C1 segment of cervical spinal cord (tissue), 14 donors: ENCODE measurements at regions not wholly inside any gene's neighbourhood (a gene's known extent, or its start where the extent isn't known, plus 50 kb on each side); places are given as distances from the start of the nearest gene placed in this dataset.
"Not testable (repeated sequence)": the region's sequence is repeated elsewhere in the genome, so short reads cannot be mapped to it uniquely, and the experiment has no call there.

Experiments used
- DNase-seq, 14 donors: peaks; one replicate each; lab custom pipeline; 2025; lab: John Stamatoyannopoulos, UW

GRCh38 chr2:82968358-82968757, 1490.7 kb downstream of the SUCLG1 start:
- DNase-seq = no peak

DNA sequence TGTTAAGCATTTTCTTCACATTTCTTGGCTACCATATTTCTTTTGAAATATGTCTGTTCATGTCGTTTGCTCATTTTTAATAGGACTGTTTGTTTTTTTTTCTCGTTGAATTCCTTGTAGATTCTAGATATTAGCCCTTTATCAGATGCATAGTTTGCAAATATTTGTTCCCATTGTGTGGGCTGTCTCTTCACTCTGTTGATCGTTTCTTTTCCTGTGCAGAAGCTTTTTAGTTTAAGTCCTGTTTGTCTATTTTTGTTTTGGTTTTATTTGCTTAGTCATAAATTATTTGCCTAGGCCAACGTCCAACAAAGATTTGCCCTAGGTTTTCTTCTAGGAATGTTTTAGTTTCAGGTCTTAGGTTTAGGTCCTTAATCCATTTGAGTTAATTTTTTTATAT, 1494.7 kb downstream of the SUCLG1 start:
- DNase-seq = no peak

DNA sequence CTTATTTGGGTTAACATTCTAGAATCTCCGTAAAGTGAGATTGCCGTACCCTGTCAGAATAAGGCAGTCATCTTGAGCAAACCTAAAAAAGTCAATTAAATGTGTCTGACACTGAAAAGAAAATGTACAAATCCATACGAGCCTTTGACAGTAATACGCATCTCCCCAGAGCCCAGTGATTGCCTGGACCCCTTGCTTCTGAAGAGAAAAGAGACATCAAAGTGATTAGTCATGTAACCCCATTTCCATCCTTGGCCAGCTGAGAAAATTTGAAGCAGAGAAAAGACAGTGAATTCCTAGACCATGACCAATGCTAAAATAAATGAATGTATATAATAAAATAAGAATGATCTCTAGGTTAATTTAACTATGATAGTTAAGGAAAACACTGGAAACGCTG, 1499.4 kb downstream of the SUCLG1 start:
- no peak for DNase-seq

GRCh38 chr2:82954868-82955267, 1504.2 kb downstream of the SUCLG1 start:
- DNase-seq = no peak

DNA sequence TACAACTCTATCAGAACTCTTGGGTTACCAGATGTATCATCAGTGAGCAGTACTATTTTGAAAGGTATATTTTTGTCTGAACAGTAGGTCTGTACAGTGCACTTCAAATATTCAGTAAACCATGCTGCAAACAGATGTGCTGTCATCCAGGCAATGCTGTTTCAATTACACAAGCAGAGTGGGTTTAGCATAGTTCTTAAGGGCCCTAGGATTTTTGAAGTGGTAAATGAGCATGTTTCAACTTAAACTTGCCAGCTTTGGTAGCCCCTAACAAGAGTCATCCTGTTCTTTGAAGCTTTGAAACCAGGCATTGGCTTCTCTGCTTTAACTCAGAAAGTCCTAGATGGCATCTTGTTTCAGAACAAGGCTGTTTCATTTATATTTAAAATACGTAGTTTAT, 1519.9 kb downstream of the SUCLG1 start:
- no peak for DNase-seq

DNA sequence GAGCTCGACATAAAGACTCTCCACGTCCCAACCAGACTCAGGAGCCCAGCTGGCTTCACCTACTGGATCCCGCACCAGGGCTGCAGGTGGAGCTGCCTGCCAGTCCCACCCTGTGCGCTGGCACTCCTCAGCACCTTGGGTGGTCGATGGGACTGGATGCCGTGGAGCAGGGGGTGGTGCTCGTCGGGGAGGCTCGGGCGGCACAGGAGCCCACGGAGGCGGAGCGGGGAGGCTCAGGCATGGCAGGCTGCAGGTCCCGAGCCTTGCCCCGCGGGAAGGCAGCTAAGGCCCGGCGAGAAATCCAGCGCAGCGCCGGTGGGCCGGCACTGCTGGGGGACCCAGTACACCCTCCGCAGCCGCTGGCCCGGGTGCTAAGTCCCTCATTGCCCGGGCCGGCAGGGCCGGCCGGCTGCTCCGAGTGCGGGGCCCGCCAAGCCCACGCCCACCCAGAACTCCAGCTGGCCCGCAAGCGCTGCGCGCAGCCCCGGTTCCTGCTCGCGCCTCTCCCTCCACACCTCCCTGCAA, 1520.7 kb downstream of the SUCLG1 start:
- DNase-seq = not testable (repeated sequence)

GRCh38 chr2:82913566-82913965, 1545.5 kb downstream of the SUCLG1 start:
- DNase-seq = no peak

DNA sequence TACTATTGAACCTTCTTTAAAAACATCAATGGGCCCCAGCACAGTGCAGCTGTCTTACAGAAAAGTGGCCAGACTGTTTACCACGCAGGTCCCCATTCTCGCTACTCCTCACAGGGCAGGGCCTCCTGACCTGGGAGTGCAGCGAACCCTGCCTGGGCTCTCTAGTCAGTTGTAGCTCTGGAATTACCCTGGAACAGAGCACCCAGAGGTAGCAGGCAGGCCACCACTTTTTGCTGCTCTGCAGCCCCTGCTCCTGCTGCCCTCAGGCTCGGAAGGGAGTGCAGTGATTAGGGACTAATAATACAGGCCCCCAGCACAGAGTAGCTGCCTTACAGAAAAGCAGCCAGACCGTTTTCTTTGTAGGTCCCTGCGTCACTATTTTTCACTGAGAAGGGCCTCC, 1563.0 kb downstream of the SUCLG1 start:
- DNase-seq = no peak

- DNase-seq = no peak
These were observed 1565.9 kb downstream of the SUCLG1 start for GRCh38 chr2:82893190-82893589.

GRCh38 chr2:82879803-82880202, 1579.3 kb downstream of the SUCLG1 start:
- no peak for DNase-seq

GRCh38 chr2:82875858-82876257, 1583.2 kb downstream of the SUCLG1 start:
- no peak for DNase-seq

DNA sequence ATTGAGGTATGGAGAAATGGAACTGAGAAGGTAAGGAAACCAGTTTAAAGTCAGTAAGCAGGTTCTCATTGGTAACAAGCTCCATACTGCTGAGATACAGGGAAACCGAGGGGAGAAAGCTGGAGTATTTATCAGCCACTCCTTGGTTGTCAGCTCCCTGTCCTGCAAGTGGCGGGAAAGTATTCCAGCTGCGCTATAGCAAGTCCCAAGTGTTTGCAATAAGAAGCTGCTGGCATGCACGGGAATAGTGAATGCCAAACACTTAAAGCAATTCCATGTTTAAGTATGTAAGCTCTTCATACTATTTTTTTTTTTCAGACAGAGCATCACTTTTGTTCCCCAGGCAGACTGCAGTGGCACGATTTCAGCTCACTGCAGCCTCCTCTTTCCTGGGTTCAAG, 1601.1 kb downstream of the SUCLG1 start:
- no peak for DNase-seq

- no peak for DNase-seq
These were observed 1605.8 kb downstream of the SUCLG1 start for GRCh38 chr2:82853299-82853698.

- DNase-seq = no peak
These were observed 1606.3 kb downstream of the SUCLG1 start for GRCh38 chr2:82852787-82853186.

- no peak for DNase-seq
These were observed 1610.8 kb downstream of the SUCLG1 start for GRCh38 chr2:82848285-82848684.

DNA sequence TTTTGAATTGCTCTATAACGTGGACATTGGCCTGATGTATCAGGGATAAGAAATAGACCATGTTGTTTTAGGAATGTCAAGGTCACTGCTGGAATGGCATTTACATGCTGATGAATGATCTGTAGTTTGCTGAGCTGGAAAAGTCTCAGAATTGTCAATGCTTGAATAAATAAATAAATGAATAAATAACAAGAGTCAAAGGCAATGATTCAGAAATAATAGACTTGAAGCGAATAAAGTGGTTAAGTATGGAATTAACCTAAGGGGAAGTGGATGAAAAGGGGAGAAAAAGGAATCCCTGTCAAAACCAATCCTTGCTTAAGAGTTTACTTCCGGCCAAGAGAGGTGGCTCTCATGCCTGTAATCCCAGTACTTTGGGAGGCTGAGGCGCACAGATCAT, 1620.0 kb downstream of the SUCLG1 start:
- no peak for DNase-seq

DNA sequence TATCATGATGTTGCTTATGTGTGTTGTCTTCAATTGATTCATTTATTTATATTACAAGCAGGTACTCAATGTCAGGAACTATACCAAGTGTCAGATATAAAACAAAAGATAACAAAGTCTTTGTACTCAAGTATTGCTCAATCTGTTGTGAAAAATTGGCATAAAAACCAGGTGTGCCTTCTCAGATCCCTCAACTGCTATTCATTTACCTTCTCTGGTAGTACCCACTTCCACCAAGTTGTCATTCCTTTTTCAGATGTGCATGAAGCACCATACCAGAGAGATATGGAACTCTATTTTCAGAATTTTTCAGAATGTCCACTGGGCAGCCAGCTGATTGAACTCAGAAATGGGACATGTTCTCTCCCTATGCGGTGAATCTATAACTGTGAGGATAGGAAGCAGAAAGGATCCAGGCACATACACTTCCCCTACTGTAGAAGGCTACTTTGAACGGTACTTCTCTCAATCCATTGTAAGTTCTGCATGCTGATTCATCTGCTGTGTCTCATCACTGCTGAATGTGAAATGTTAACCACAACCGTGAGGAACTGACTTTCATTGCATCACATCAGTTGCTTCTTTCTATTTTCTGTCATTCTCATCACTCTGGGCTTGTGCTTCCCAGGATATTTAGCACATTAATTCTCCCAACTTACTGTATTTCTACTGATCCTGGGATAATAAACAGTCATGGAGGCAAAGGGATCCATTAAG, 1621.3 kb downstream of the SUCLG1 start:
- no peak for DNase-seq

- DNase-seq = no peak
These were observed 1624.2 kb downstream of the SUCLG1 start for GRCh38 chr2:82834893-82835292.

- no peak for DNase-seq
These were observed 1631.7 kb downstream of the SUCLG1 start for GRCh38 chr2:82827426-82827825.

GRCh38 chr2:82826437-82826836, 1632.6 kb downstream of the SUCLG1 start:
- no peak for DNase-seq

- DNase-seq = no peak
These were observed 1633.5 kb downstream of the SUCLG1 start for GRCh38 chr2:82825410-82826090.

- DNase-seq = no peak
These were observed 1635.2 kb downstream of the SUCLG1 start for GRCh38 chr2:82823892-82824291.

GRCh38 chr2:82819951-82820350, 1639.1 kb downstream of the SUCLG1 start:
- no peak for DNase-seq
